Neural progenitor cell (in vitro differentiated cells): ENCODE measurements at regions not wholly inside any gene's neighbourhood (a gene's known extent, or its start where the extent isn't known, plus 50 kb on each side); places are given as distances from the start of the nearest gene placed in this dataset.

ENCODE experiments used
- DNase-seq: peaks from one replicate; pipeline ENCODE4 v3.0.0-alpha.2; 2016; ENCODE audit warnings: low spot score
- H2AFZ ChIP-seq: fragments of 200-600 bp; sonication (generic); replicated peaks from 2 replicates; pipeline ENCODE4 v1.6.1; 2016; ENCODE audit warnings: antibody characterized with exemption
- H3F3A ChIP-seq: fragments of 200-600 bp; sonication (generic); 2 replicates; pipeline ENCODE4 v1.6.1; 2016; ENCODE audit warnings: antibody characterized with exemption, low read depth
- H3K27ac ChIP-seq: fragments of 200-600 bp; sonication (generic); 2 replicates; pipeline ENCODE4 v1.5.1; 2016; ENCODE audit warnings: mild to moderate bottlenecking
- H3K27me3 ChIP-seq: fragments of 200-600 bp; sonication (generic); 2 replicates; pipeline ENCODE4 v1.6.1; 2016; ENCODE audit warnings: mild to moderate bottlenecking, moderate library complexity
- H3K36me3 ChIP-seq: fragments of 200-600 bp; sonication (generic); 2 replicates; pipeline ENCODE4 v1.5.1; 2016
- H3K4me1 ChIP-seq: fragments of 200-600 bp; sonication (generic); 2 replicates; pipeline ENCODE4 v1.6.1; 2016; ENCODE audit warnings: mixed run types
- H3K4me2 ChIP-seq: fragments of 200-600 bp; sonication (generic); 2 replicates; pipeline ENCODE4 v1.6.1; 2016
- H3K4me3 ChIP-seq: fragments of 200-600 bp; sonication (generic); 2 replicates; pipeline ENCODE4 v1.5.1; 2016
- H3K79me2 ChIP-seq: fragments of 200-600 bp; sonication (generic); 2 replicates; pipeline ENCODE4 v1.6.1; 2016; ENCODE audit warnings: low read depth
- H3K9ac ChIP-seq: fragments of 200-600 bp; sonication (generic); 2 replicates; pipeline ENCODE4 v1.6.1; 2016
- H3K9me3 ChIP-seq: fragments of 200-600 bp; sonication (generic); 2 replicates; pipeline ENCODE4 v1.5.1; 2016; ENCODE audit warnings: low read depth
- H4K20me1 ChIP-seq: fragments of 200-600 bp; sonication (generic); 2 replicates; pipeline ENCODE4 v1.6.1; 2016; ENCODE audit warnings: low read depth
- H3K27ac Mint-ChIP-seq: 3 replicates; pipeline ENCODE4 v1.8.0; 2021; ENCODE audit warnings: mixed read lengths
- H3K27me3 Mint-ChIP-seq: 2 replicates; pipeline ENCODE4 v1.8.0; 2022; ENCODE audit warnings: low read depth, mild to moderate bottlenecking, inconsistent platforms, moderate library complexity, mixed read lengths; ENCODE audit not compliant: insufficient read depth
- H3K36me3 Mint-ChIP-seq: 3 replicates; pipeline ENCODE4 v1.8.0; 2021; ENCODE audit warnings: mixed read lengths
- H3K4me1 Mint-ChIP-seq: 3 replicates; pipeline ENCODE4 v1.8.0; 2021; ENCODE audit warnings: mixed read lengths
- H3K4me3 Mint-ChIP-seq: 3 replicates; pipeline ENCODE4 v1.8.0; 2021; ENCODE audit warnings: mild to moderate bottlenecking, moderate library complexity, mixed read lengths
- H3K9me3 Mint-ChIP-seq: 3 replicates; pipeline ENCODE4 v1.8.0; 2020; ENCODE audit warnings: mixed read lengths
- EZH2 ChIP-seq: fragments of 200-600 bp; sonication (generic); IDR thresholded peaks from 2 replicates; pipeline ENCODE4 v1.6.1; 2017; ENCODE audit warnings: antibody characterized with exemption, mild to moderate bottlenecking, moderate library complexity
- EZH2phosphoT487 ChIP-seq: fragments of 200-600 bp; sonication (generic); IDR thresholded peaks from 2 replicates; pipeline ENCODE4 v1.6.1; 2017; ENCODE audit warnings: antibody characterized with exemption
- TF ChIP-seq, protein P1 (sequence below): fragments of 200-600 bp; sonication (generic); IDR thresholded peaks from 2 replicates; pipeline ENCODE4 v1.5.1; 2017; ENCODE audit warnings: antibody characterized with exemption, mild to moderate bottlenecking

DNA sequence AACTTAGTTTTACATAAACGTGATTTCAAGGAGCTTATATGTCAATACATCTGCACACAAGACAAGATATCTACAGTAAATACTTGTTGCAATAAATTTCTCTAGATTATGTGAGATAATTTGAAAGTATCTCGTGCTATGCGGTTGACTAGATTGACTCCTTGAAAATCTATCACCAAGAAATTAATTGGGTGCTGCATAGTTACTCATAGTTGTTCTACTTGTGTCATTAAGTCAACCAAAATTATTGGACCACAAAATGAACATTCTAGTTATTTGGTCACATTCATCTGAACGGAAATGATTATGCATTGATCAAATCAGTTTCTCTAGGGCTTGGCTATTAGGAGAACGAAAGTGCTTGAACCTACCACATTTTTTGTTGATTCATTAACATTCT, 2291.5 kb downstream of the PCDH9 start:
- no peaks in the 10 kb centered on the region for H4K20me1 ChIP-seq
- no peaks in the 10 kb centered on the region for H3K4me1 Mint-ChIP-seq
- H3K27ac Mint-ChIP-seq = no peak overlapping the region
- H3F3A ChIP-seq = no peaks in the 10 kb centered on the region
- peaks cover 4% of the 10 kb centered on the region for H3K9me3 Mint-ChIP-seq
- TF ChIP-seq, protein P1, sequence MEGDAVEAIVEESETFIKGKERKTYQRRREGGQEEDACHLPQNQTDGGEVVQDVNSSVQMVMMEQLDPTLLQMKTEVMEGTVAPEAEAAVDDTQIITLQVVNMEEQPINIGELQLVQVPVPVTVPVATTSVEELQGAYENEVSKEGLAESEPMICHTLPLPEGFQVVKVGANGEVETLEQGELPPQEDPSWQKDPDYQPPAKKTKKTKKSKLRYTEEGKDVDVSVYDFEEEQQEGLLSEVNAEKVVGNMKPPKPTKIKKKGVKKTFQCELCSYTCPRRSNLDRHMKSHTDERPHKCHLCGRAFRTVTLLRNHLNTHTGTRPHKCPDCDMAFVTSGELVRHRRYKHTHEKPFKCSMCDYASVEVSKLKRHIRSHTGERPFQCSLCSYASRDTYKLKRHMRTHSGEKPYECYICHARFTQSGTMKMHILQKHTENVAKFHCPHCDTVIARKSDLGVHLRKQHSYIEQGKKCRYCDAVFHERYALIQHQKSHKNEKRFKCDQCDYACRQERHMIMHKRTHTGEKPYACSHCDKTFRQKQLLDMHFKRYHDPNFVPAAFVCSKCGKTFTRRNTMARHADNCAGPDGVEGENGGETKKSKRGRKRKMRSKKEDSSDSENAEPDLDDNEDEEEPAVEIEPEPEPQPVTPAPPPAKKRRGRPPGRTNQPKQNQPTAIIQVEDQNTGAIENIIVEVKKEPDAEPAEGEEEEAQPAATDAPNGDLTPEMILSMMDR = no peak
- no peak for TF ChIP-seq EZH2
- no peak for TF ChIP-seq EZH2phosphoT487
- H3K36me3 ChIP-seq = no peaks in the 10 kb centered on the region
- peaks cover 2% of the 10 kb centered on the region for H3K36me3 Mint-ChIP-seq
- H3K27me3 Mint-ChIP-seq = no peaks in the 10 kb centered on the region
- no peak overlapping the region for H3K27ac ChIP-seq
- H3K79me2 ChIP-seq = no peaks in the 10 kb centered on the region
- H3K4me3 ChIP-seq = no peak overlapping the region
- H3K4me3 Mint-ChIP-seq = no peak overlapping the region
- no peaks in the 10 kb centered on the region for H3K27me3 ChIP-seq
- no peaks in the 10 kb centered on the region for H3K9me3 ChIP-seq
- no peaks in the 10 kb centered on the region for H3K4me1 ChIP-seq
- no peak for DNase-seq
- H3K9ac ChIP-seq = no peak overlapping the region
- no peak overlapping the region for H3K4me2 ChIP-seq
- H2AFZ ChIP-seq = no peak overlapping the region

DNA sequence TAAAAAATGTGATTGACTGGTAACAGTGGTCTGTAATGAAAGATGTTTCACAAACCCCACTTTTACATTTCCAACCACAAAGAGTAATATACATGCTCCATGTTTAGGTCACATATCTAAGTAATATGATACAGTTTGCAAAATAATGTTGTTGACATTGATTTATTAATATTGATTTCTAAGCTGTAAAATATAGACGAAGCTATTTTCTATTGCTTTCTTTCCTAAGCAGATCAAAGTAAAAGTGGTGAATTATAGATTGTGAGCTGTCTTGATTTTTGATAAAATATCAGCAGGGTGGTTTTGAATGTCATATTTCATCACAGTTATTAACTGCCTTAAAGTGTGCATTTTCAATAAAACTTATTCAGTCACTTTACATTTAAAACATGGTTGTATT, 2292.8 kb downstream of the PCDH9 start:
- H3K79me2 ChIP-seq = no peaks in the 10 kb centered on the region
- H3K27ac ChIP-seq = no peak overlapping the region
- H3K36me3 Mint-ChIP-seq = peaks cover 2% of the 10 kb centered on the region
- no peak overlapping the region for H3K4me3 ChIP-seq
- no peak for TF ChIP-seq EZH2phosphoT487
- TF ChIP-seq, protein P1 = no peak
- TF ChIP-seq EZH2 = no peak
- H3K9me3 Mint-ChIP-seq = peaks cover 4% of the 10 kb centered on the region
- no peaks in the 10 kb centered on the region for H3K4me1 Mint-ChIP-seq
- no peaks in the 10 kb centered on the region for H3K27me3 Mint-ChIP-seq
- H3K4me3 Mint-ChIP-seq = no peak overlapping the region
- no peaks in the 10 kb centered on the region for H3K9me3 ChIP-seq
- no peaks in the 10 kb centered on the region for H3K36me3 ChIP-seq
- DNase-seq = no peak
- H4K20me1 ChIP-seq = no peaks in the 10 kb centered on the region
- no peaks in the 10 kb centered on the region for H3F3A ChIP-seq
- H3K4me1 ChIP-seq = no peaks in the 10 kb centered on the region
- no peak overlapping the region for H3K4me2 ChIP-seq
- H3K27ac Mint-ChIP-seq = no peak overlapping the region
- H3K9ac ChIP-seq = no peak overlapping the region
- no peak overlapping the region for H2AFZ ChIP-seq
- no peaks in the 10 kb centered on the region for H3K27me3 ChIP-seq

DNA sequence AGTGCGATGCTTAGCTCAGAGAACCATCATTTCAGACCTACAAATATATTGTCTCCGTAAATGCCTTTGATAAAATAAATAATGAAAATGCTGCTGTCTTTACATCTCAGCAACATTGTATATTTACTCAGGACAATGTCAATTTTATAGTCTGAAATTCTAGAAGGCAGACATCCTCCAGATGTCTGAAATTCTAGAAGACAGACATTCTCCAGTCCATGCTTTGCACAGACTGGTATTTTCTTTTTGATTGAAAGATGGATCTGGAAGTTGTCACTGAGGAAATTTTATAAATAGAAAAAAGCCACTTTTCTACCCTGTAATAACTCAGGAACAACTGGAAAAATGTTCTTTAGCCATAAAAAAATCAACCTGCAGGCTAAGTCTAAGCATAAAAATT, 2293.3 kb downstream of the PCDH9 start:
- Histone ChIP-seq H3K79me2 (no peaks in the 10 kb centered on the region), H3K9ac (no peak overlapping the region), H3K27ac (no peak overlapping the region), H3F3A (no peaks in the 10 kb centered on the region), H3K9me3 (no peaks in the 10 kb centered on the region), H4K20me1 (no peaks in the 10 kb centered on the region), H2AFZ (no peak overlapping the region), H3K36me3 (no peaks in the 10 kb centered on the region), H3K4me1 (no peaks in the 10 kb centered on the region), H3K4me2 (no peak overlapping the region), H3K4me3 (no peak overlapping the region), H3K27me3 (no peaks in the 10 kb centered on the region)
- Mint-ChIP-seq H3K36me3 (peaks cover 2% of the 10 kb centered on the region), H3K9me3 (no peaks in the 10 kb centered on the region), H3K4me3 (no peak overlapping the region), H3K27ac (no peak overlapping the region), H3K4me1 (no peaks in the 10 kb centered on the region), H3K27me3 (no peaks in the 10 kb centered on the region)
- TF ChIP-seq EZH2 (no peak), EZH2phosphoT487 (no peak)
- TF ChIP-seq, protein P1 = no peak
- DNase-seq = no peak

DNA sequence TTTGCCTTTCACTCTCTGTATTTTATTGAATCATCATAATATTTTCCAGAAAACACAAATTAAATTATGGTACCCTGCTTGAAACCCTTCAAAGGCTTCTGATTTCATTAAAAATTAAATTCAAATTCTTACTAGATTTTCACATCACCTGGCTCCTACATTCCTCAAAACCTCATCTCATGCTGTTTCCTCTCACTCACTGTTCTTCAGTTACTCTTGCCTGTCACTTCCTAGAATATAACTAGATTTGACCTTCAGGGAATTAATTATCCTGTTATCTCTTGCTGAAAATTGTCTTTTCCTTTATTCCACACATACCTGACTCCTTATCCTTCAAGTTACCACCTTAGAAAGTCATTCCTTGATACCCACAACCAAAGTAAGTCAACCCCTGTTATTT, 2294.7 kb downstream of the PCDH9 start:
- Histone ChIP-seq H3K4me1 (no peaks in the 10 kb centered on the region), H3K79me2 (no peaks in the 10 kb centered on the region), H3K9me3 (no peaks in the 10 kb centered on the region), H3F3A (no peaks in the 10 kb centered on the region), H2AFZ (no peak overlapping the region), H3K36me3 (no peaks in the 10 kb centered on the region), H3K4me3 (no peak overlapping the region), H3K9ac (no peak overlapping the region), H3K27ac (no peak overlapping the region), H3K4me2 (no peak overlapping the region), H3K27me3 (no peaks in the 10 kb centered on the region), H4K20me1 (no peaks in the 10 kb centered on the region)
- Mint-ChIP-seq H3K27me3 (no peaks in the 10 kb centered on the region), H3K4me1 (no peaks in the 10 kb centered on the region), H3K4me3 (no peak overlapping the region), H3K27ac (no peak overlapping the region), H3K9me3 (no peaks in the 10 kb centered on the region), H3K36me3 (no peaks in the 10 kb centered on the region)
- no peak for DNase-seq
- TF ChIP-seq, protein P1 = no peak
- TF ChIP-seq EZH2phosphoT487 = no peak
- TF ChIP-seq EZH2 = no peak
